Nephron (organoid): ENCODE measurements at regions not wholly inside any gene's neighbourhood (a gene's known extent, or its start where the extent isn't known, plus 50 kb on each side); places are given as distances from the start of the nearest gene placed in this dataset.

Experiments used
- H3K27ac Mint-ChIP-seq, 3 experiments: 2 replicates each; pipeline ENCODE4 v1.8.0; 2020; ENCODE audit warnings: mixed read lengths in 3 of 3, mild to moderate bottlenecking in 2 of 3, moderate library complexity in 1 of 3
- H3K27me3 Mint-ChIP-seq: 2 replicates; pipeline ENCODE4 v1.8.0; 2021; ENCODE audit warnings: low read depth, mild to moderate bottlenecking, moderate library complexity, mixed read lengths
- H3K36me3 Mint-ChIP-seq: 2 replicates; pipeline ENCODE4 v1.8.0; 2020; ENCODE audit warnings: low read depth, mixed read lengths
- H3K4me1 Mint-ChIP-seq: 2 replicates; pipeline ENCODE4 v1.8.0; 2020; ENCODE audit warnings: mixed read lengths
- H3K4me3 Mint-ChIP-seq, 3 experiments: 2 replicates each; pipeline ENCODE4 v1.8.0; 2020; ENCODE audit warnings: mild to moderate bottlenecking in 3 of 3, mixed read lengths in 3 of 3, moderate library complexity in 2 of 3
- H3K9me3 Mint-ChIP-seq: 2 replicates; pipeline ENCODE4 v1.8.0; 2020; ENCODE audit warnings: mixed read lengths
- CTCF ChIP-seq, 3 experiments: fragments of 200-600 bp; sonication (generic); IDR thresholded peaks; one replicate each; pipeline ENCODE4 v1.5.0; 2021; ENCODE audit warnings: antibody characterized with exemption in 3 of 3; ENCODE audit not compliant: unreplicated experiment in 3 of 3

DNA sequence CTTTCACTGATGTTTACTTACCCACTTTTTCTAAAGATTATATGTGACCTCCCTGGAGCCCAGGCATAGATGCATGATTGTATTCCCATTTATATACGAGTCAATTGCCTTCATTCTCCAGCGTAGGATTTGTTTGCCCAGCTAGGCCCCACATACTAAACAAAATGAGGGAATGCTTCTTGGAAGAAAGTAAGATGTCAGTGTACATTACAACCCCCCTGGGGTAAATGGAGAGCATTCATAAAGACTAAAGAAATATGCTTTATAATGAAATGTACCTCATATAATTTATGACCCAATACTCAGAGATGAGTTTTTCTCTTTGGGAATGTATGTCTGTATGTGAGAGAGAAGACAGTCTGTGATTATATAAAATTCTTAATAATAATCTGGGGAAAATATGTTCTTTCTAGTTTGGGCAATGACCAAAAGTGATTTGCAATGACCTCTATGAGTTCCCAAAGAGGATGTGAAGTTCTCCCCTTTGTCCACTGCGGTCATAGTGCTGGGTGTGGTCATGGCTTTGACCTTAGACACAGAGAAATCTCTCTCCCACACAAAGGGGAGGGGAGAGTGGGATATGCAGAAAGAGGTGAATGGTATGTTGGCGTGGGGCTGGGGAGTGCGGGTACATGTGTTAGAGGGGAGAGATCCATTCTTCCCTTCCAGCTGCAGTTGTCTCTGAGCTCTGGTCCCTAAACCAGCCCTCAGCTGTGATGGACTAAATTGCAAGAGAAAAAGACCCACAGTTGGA, 175.6 kb downstream of the EN1 start:
- Mint-ChIP-seq H3K36me3 (no peaks in the 10 kb centered on the region), H3K4me3 (no peak overlapping the region), H3K27me3 (peaks cover 5% of the 10 kb centered on the region), H3K4me1 (peaks cover 38% of the 10 kb centered on the region), H3K27ac (peak overlapping the region; percentile 70 to 89 (median 83)), H3K9me3 (no peaks in the 10 kb centered on the region)
- TF ChIP-seq CTCF (IDR thresholded peaks at IDR 0.05; ENCODE audit: unreplicated experiment in 3 of 3), result no peak

DNA sequence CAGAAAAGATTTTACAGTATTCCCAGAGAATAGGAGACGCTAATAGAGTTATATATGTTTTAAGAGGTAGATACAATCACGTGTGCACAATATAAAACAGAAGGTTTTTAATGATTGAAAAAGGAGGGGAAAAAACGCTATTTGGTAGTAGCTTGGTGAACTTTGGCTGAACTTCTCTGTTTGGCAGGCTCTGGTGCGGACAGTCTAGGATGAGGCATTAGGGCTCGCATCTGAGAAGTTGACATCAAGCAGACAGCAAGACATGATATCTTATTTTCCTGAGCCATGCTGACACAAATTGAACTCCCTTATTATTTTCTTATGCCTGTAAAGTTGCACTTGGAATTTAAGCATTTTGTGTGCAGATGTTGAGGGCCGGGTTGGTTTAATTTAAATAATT, 176.6 kb downstream of the EN1 start:
- Mint-ChIP-seq H3K4me3 (no peak overlapping the region), H3K27me3 (peaks cover 5% of the 10 kb centered on the region), H3K4me1 (peaks cover 38% of the 10 kb centered on the region), H3K27ac (peak overlapping the region; percentile 70 to 89 (median 83)), H3K9me3 (no peaks in the 10 kb centered on the region), H3K36me3 (no peaks in the 10 kb centered on the region)
- no peak for TF ChIP-seq CTCF (IDR thresholded peaks at IDR 0.05; ENCODE audit: unreplicated experiment in 3 of 3)

DNA sequence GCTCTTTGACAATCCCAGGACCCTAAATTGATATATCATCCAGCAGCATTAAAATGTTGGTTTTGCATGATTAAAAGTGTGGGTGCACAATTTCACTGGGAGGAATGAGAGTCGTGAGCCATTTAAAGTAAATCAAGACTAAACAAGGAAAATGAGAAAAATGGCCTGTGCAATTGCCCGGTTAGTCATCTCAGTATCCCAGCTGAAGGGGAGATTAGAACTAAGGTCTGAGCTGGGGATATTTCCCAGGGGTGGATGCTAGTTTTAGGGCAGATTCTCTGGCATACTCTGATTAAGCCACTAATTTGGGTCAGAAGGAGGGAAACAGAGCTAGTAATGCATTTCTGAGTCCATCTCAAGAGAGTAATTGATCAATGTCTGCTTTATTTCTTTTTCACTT, 177.2 kb downstream of the EN1 start:
- peaks cover 5% of the 10 kb centered on the region for H3K27me3 Mint-ChIP-seq
- peaks cover 38% of the 10 kb centered on the region for H3K4me1 Mint-ChIP-seq
- no peaks in the 10 kb centered on the region for H3K9me3 Mint-ChIP-seq
- no peak overlapping the region for H3K4me3 Mint-ChIP-seq
- peak overlapping the region; percentile 70 to 89 (median 83) for H3K27ac Mint-ChIP-seq
- no peak for TF ChIP-seq CTCF (IDR thresholded peaks at IDR 0.05; ENCODE audit: unreplicated experiment in 3 of 3)
- H3K36me3 Mint-ChIP-seq, result no peaks in the 10 kb centered on the region

DNA sequence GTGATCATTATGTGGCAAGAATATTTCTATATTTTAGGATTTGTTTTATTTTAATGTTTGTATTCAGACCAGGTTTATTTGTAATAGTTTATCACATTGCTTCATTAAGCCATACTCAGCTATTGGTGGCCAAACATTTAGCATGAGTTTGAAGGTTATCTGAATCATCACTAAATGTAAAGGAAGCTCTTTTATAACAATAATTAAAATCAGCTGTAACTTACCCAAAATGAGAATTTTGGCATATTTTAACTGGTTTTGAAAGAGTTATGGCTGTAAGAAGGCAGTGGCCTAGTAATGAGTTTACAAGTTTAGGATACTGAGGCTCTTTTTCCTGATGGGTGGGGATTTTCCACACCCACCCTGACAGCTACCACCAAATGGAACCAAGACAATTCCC, 177.8 kb downstream of the EN1 start:
- H3K9me3 Mint-ChIP-seq, result no peaks in the 10 kb centered on the region
- TF ChIP-seq CTCF (IDR thresholded peaks at IDR 0.05; ENCODE audit: unreplicated experiment in 3 of 3), result no peak
- H3K4me1 Mint-ChIP-seq, result peaks cover 38% of the 10 kb centered on the region
- peaks cover 5% of the 10 kb centered on the region for H3K27me3 Mint-ChIP-seq
- H3K4me3 Mint-ChIP-seq, result no peak overlapping the region
- peak overlapping the region in 2 of 3 experiments; percentile 16 to 29 for H3K27ac Mint-ChIP-seq
- H3K36me3 Mint-ChIP-seq, result no peaks in the 10 kb centered on the region

GRCh38 chr2:118668431-118669424, 178.7 kb downstream of the EN1 start:
- Mint-ChIP-seq H3K27ac (peak overlapping the region in 2 of 3 experiments; percentile 16 to 29), H3K4me3 (no peak overlapping the region), H3K9me3 (no peaks in the 10 kb centered on the region), H3K27me3 (peaks cover 5% of the 10 kb centered on the region), H3K36me3 (no peaks in the 10 kb centered on the region), H3K4me1 (peaks cover 38% of the 10 kb centered on the region)
- TF ChIP-seq CTCF (IDR thresholded peaks at IDR 0.05; ENCODE audit: unreplicated experiment in 3 of 3), result no peak
